ENCODE measurements at regions not wholly inside any gene's neighbourhood (a gene's known extent, or its start where the extent isn't known, plus 50 kb on each side); places are given as distances from the start of the nearest gene placed in this dataset.

GRCh38 chr19:33941133-33941532, 144.5 kb downstream of the KCTD15 start:
- TF ChIP-seq E2F1 (CRISPR knock-in tag; IDR thresholded peaks at IDR 0.05) (no peak), MLX (CRISPR knock-in tag; IDR thresholded peaks at IDR 0.05) (no peak), SMAD4 (CRISPR knock-in tag; IDR thresholded peaks at IDR 0.05) (no peak), CREB1 (CRISPR knock-in tag; IDR thresholded peaks at IDR 0.05) (no peak), ATF3 (CRISPR knock-in tag; conservative IDR thresholded peaks at IDR 0.05) (no peak), ZSCAN18 (CRISPR knock-in tag; IDR thresholded peaks at IDR 0.05) (no peak), KAT7 (CRISPR knock-in tag; IDR thresholded peaks at IDR 0.05; ENCODE audit: borderline replicate concordance) (no peak)
- TF ChIP-seq, protein P1, sequence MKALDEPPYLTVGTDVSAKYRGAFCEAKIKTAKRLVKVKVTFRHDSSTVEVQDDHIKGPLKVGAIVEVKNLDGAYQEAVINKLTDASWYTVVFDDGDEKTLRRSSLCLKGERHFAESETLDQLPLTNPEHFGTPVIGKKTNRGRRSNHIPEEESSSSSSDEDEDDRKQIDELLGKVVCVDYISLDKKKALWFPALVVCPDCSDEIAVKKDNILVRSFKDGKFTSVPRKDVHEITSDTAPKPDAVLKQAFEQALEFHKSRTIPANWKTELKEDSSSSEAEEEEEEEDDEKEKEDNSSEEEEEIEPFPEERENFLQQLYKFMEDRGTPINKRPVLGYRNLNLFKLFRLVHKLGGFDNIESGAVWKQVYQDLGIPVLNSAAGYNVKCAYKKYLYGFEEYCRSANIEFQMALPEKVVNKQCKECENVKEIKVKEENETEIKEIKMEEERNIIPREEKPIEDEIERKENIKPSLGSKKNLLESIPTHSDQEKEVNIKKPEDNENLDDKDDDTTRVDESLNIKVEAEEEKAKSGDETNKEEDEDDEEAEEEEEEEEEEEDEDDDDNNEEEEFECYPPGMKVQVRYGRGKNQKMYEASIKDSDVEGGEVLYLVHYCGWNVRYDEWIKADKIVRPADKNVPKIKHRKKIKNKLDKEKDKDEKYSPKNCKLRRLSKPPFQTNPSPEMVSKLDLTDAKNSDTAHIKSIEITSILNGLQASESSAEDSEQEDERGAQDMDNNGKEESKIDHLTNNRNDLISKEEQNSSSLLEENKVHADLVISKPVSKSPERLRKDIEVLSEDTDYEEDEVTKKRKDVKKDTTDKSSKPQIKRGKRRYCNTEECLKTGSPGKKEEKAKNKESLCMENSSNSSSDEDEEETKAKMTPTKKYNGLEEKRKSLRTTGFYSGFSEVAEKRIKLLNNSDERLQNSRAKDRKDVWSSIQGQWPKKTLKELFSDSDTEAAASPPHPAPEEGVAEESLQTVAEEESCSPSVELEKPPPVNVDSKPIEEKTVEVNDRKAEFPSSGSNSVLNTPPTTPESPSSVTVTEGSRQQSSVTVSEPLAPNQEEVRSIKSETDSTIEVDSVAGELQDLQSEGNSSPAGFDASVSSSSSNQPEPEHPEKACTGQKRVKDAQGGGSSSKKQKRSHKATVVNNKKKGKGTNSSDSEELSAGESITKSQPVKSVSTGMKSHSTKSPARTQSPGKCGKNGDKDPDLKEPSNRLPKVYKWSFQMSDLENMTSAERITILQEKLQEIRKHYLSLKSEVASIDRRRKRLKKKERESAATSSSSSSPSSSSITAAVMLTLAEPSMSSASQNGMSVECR (CRISPR knock-in tag; IDR thresholded peaks at IDR 0.05; ENCODE audit: borderline replicate concordance): no peak
- TF ChIP-seq, protein P2, sequence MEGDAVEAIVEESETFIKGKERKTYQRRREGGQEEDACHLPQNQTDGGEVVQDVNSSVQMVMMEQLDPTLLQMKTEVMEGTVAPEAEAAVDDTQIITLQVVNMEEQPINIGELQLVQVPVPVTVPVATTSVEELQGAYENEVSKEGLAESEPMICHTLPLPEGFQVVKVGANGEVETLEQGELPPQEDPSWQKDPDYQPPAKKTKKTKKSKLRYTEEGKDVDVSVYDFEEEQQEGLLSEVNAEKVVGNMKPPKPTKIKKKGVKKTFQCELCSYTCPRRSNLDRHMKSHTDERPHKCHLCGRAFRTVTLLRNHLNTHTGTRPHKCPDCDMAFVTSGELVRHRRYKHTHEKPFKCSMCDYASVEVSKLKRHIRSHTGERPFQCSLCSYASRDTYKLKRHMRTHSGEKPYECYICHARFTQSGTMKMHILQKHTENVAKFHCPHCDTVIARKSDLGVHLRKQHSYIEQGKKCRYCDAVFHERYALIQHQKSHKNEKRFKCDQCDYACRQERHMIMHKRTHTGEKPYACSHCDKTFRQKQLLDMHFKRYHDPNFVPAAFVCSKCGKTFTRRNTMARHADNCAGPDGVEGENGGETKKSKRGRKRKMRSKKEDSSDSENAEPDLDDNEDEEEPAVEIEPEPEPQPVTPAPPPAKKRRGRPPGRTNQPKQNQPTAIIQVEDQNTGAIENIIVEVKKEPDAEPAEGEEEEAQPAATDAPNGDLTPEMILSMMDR (IDR thresholded peaks at IDR 0.05): no peak
- TF ChIP-seq, protein P3, sequence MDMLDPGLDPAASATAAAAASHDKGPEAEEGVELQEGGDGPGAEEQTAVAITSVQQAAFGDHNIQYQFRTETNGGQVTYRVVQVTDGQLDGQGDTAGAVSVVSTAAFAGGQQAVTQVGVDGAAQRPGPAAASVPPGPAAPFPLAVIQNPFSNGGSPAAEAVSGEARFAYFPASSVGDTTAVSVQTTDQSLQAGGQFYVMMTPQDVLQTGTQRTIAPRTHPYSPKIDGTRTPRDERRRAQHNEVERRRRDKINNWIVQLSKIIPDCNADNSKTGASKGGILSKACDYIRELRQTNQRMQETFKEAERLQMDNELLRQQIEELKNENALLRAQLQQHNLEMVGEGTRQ (CRISPR knock-in tag; IDR thresholded peaks at IDR 0.05): no peak
- TF ChIP-seq, protein P4, sequence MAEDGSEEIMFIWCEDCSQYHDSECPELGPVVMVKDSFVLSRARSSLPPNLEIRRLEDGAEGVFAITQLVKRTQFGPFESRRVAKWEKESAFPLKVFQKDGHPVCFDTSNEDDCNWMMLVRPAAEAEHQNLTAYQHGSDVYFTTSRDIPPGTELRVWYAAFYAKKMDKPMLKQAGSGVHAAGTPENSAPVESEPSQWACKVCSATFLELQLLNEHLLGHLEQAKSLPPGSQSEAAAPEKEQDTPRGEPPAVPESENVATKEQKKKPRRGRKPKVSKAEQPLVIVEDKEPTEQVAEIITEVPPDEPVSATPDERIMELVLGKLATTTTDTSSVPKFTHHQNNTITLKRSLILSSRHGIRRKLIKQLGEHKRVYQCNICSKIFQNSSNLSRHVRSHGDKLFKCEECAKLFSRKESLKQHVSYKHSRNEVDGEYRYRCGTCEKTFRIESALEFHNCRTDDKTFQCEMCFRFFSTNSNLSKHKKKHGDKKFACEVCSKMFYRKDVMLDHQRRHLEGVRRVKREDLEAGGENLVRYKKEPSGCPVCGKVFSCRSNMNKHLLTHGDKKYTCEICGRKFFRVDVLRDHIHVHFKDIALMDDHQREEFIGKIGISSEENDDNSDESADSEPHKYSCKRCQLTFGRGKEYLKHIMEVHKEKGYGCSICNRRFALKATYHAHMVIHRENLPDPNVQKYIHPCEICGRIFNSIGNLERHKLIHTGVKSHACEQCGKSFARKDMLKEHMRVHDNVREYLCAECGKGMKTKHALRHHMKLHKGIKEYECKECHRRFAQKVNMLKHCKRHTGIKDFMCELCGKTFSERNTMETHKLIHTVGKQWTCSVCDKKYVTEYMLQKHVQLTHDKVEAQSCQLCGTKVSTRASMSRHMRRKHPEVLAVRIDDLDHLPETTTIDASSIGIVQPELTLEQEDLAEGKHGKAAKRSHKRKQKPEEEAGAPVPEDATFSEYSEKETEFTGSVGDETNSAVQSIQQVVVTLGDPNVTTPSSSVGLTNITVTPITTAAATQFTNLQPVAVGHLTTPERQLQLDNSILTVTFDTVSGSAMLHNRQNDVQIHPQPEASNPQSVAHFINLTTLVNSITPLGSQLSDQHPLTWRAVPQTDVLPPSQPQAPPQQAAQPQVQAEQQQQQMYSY (CRISPR knock-in tag; IDR thresholded peaks at IDR 0.05): no peak
